ENCODE measurements at regions not wholly inside any gene's neighbourhood (a gene's known extent, or its start where the extent isn't known, plus 50 kb on each side); places are given as distances from the start of the nearest gene placed in this dataset.

GRCh38 chr1:104387716-104388508, 638.2 kb downstream of the AMY1C start (continued):
- TF ChIP-seq E2F4 (IDR thresholded peaks at IDR 0.05; ENCODE audit: low read depth, low read length) (no peak), JUNB (IDR thresholded peaks at IDR 0.05) (no peak)

GRCh38 chr1:104392552-104392951, 642.9 kb downstream of the AMY1C start:
- TF ChIP-seq HDGF (IDR thresholded peaks at IDR 0.05) = no peak
- TF ChIP-seq HDAC2 (IDR thresholded peaks at IDR 0.05) = no peak
- TF ChIP-seq CBFB (IDR thresholded peaks at IDR 0.05; ENCODE audit: low read depth) = no peak
- no peak for TF ChIP-seq ZBTB4 (CRISPR knock-in tag; IDR thresholded peaks at IDR 0.05)
- no peak for TF ChIP-seq ATF7 (IDR thresholded peaks at IDR 0.05; ENCODE audit: low read depth)
- Histone ChIP-seq H3K36me3 (ENCODE audit: control insufficient read depth in 2 of 2, insufficient read depth in 2 of 2, low read length in 1 of 2) (no peaks in the 10 kb centered on the region), H4K20me1 (ENCODE audit: control insufficient read depth, insufficient read depth) (no peaks in the 10 kb centered on the region), H3K4me2 (ENCODE audit: control insufficient read depth, insufficient read depth) (no peak overlapping the region), H2AFZ (ENCODE audit: control insufficient read depth, low read depth, low read length) (no peak overlapping the region), H3K4me3 (no peak overlapping the region), H3K9ac (ENCODE audit: control insufficient read depth, insufficient read depth, low read length) (no peak overlapping the region), H3K27ac (ENCODE audit: control insufficient read depth, insufficient read depth) (no peak overlapping the region), H3K4me1 (ENCODE audit: control insufficient read depth, insufficient read depth, low read length) (no peaks in the 10 kb centered on the region), H3K27me3 (replicated peaks in 1 of 2; ENCODE audit: control insufficient read depth in 2 of 2, insufficient read depth in 2 of 2, low read length in 1 of 2) (no peaks in the 10 kb centered on the region), H3K79me2 (ENCODE audit: control insufficient read depth, insufficient read depth, low read length) (no peaks in the 10 kb centered on the region), H3K9me3 (replicated peaks; ENCODE audit: control insufficient read depth, insufficient read depth, low read length) (no peaks in the 10 kb centered on the region)
- FAIRE-seq (no peak), DNase-seq (ENCODE audit: low read depth, low spot score) (no peak), ATAC-seq (no peak)
- in situ Hi-C loops (cut with MboI) = no loop called here
- POLR2A ChIA-PET = no interaction called here
- RAD21 ChIA-PET (ENCODE audit: unreplicated experiment) = no interaction called here
- WGBS (ENCODE audit: insufficient coverage, insufficient replicate concordance, low lambda C conversion rate, missing lambda C conversion rate) = 47% methylated on average over 1 of the region's 1 CpG
- no TSS peak for BruUV-seq (replicated peaks)
- intact Hi-C loops (cut with micrococcal nuclease; ENCODE audit: unreplicated experiment) = no loop called here
- CTCF ChIA-PET = no interaction called here
- SMC1A ChIA-PET (ENCODE audit: uncharacterized antibody, unreplicated experiment) = no interaction called here

Measured in GM12878 (cell line).